Testis (tissue), 2 donors: ENCODE measurements at regions not wholly inside any gene's neighbourhood (a gene's known extent, or its start where the extent isn't known, plus 50 kb on each side); places are given as distances from the start of the nearest gene placed in this dataset.
"Not testable (repeated sequence)": the region's sequence is repeated elsewhere in the genome, so short reads cannot be mapped to it uniquely, and the experiment has no call there.

Experiments used
- CTCF ChIP-seq, 3 experiments: fragments of 450-650 bp in 2 of 3; fragments of 200-600 bp in 1 of 3; sonication (generic) in 1 of 3; IDR thresholded peaks; one replicate each; pipeline ENCODE4 v1.5.1; 2016 to 2019; ENCODE audit warnings: antibody characterized with exemption in 3 of 3, mild to moderate bottlenecking in 2 of 3, moderate library complexity in 1 of 3
- POLR2A ChIP-seq: fragments of 450-650 bp; IDR thresholded peaks from one replicate; pipeline ENCODE4 v1.6.1; 2017; ENCODE audit warnings: antibody characterized with exemption, mild to moderate bottlenecking, moderate library complexity

DNA sequence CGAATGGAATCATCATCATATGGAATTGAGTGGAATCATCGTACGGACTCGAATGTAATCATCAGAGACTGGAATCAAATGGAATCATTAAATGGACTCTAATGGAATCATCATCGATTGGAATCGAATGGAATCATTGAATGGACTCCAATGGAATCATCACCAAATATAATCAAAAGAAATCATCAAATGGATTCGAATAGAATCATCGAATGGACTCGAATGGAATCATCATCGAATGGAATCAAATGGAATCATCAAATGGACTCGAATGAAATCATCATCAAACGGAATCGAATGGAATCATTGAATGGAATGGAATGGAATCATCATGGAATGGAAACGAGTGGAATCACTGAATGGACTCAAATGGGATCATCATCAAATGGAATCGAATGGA is 233.5 kb downstream of the SHCBP1 start:
- not testable (repeated sequence) for TF ChIP-seq POLR2A; CTCF (IDR thresholded peaks at IDR 0.05)
